ENCODE measurements at regions not wholly inside any gene's neighbourhood (a gene's known extent, or its start where the extent isn't known, plus 50 kb on each side); places are given as distances from the start of the nearest gene placed in this dataset.
"Not testable (repeated sequence)": the region's sequence is repeated elsewhere in the genome, so short reads cannot be mapped to it uniquely, and the experiment has no call there.

- DNase-seq: not testable (repeated sequence)
Observed at GRCh38 chr2:101645886-101646285, 51.6 kb upstream of the MAP4K4 start.

- DNase-seq: no peak
Observed at GRCh38 chr2:101644842-101645383, 52.6 kb upstream of the MAP4K4 start.

DNA sequence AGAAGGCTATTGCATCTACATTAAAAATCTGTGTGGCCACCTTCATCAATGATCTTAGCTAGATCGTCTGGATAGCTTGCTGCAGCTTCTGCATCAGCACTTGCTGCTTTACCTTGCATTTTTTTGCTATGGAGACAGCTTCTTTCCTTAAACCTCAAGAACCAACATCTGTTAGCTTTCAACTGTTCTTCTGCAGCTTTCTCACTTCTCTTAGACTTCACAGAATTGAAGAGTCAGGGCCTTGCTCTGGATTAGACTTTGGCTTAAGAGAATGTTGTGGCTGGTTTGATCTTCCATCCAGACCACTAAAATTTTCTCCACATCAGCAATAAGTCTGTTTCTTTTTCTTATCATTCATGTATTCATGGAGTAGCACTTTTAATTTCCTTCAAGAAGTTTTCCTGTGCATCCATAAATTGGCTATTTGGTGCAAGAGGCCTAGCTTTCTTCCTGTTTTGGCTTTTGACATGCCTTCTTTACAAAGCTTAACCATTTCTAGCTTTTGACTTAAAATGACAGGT lies 54.4 kb upstream of the MAP4K4 start:
- no peak for DNase-seq

- no peak for DNase-seq
Observed at GRCh38 chr2:101638817-101639605, 58.5 kb upstream of the MAP4K4 start.

- no peak for DNase-seq
Observed at GRCh38 chr2:101638181-101638711, 59.3 kb upstream of the MAP4K4 start.

DNA sequence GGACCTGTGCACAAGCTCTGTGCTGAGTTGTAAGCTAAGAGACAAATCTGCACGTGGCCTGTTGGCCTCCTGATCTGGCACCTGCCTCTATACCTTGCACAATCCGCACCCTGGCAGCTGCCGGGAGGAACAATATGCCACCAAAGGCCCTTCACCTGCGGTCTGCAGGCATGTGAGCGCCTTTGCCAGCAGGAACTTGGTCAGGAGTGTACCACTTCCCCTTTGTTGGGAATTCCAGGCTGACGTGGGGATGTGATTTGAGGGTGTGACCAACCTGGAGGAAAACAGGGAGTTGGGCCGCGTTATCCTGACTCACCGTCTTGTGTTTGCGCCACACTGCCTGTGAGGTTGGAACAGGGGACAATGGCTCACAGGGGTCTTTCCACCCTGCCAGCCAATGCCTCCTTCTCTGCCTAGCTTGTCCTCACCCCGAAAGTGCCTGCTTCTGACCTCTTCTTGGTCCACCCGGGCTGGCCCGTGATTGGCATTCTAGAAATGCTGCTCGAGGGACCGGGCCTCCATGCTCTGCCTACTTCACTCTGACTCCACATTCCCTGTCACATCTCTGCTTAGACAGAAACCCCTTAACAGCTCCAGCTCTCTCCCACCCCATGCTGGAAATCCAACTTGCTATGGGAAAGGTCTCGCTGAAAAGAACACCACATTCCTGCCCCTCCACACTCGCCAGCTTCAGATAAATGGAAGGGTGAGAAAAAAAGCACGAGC lies 67.1 kb upstream of the MAP4K4 start:
- DNase-seq: no peak

DNA sequence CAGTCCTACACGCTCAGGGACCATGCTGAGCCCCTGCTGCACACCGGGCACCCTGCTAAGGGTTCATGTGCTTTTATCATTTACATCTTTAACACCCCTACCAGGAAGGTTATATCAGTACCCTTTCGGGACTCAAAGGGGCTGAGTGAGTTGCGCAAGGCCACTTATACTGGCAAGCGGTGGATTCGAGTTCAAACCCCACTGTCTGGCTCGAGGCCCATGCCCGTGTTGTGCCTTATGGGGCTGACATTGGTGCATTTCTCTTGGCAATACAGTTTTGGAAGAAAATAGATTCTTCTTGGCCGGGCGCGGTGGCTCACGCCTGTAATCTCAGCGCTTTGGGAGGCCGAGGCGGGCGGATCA lies 69.5 kb upstream of the MAP4K4 start:
- DNase-seq: no peak

DNA sequence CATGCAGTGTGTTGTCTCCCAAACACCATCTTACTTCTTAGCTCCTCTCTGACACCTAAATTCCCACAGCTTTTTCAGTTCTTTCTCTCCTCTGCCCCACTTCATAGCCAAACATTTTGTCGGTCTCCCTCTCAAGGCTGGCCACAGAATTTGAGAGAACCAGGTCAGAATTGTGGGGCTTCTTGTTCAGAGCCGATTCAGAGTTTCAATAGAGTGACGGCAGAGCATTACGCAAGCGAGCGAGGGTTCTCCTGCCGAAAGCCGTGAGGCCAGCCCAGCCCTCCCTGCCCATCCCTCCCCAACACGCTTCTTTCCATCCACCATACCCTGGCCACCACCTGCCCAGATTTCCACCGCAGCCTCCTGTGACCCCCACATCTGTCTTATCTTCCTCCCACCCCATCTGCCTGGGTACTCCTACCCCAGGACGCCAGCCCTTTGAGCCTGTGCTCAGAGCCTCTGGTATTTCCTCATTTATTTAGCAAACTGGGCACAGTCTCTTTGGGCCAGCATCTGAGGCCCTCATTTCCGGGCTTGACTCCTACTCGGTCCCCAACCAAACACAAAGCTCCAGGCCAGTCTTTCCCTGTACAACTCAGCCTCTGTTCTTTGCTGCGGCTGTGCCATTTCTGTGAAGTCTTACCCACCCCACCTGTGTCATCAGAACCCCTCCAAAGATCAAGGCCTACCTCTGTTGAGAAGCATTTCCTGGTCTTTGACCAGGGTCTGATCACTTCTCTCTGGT lies 70.0 kb upstream of the MAP4K4 start:
- DNase-seq: no peak

GRCh38 chr2:101625814-101626213 lies 71.7 kb upstream of the MAP4K4 start:
- not testable (repeated sequence) for DNase-seq

GRCh38 chr2:101625387-101625786 lies 72.1 kb upstream of the MAP4K4 start:
- DNase-seq: no peak

GRCh38 chr2:101624706-101625332 lies 72.7 kb upstream of the MAP4K4 start:
- DNase-seq: no peak

GRCh38 chr2:101623031-101623521 lies 74.4 kb upstream of the MAP4K4 start:
- no peak for DNase-seq

- DNase-seq: no peak
Observed at GRCh38 chr2:101622210-101623030, 75.1 kb upstream of the MAP4K4 start.

GRCh38 chr2:101619191-101619591 lies 78.3 kb upstream of the MAP4K4 start:
- no peak for DNase-seq

DNA sequence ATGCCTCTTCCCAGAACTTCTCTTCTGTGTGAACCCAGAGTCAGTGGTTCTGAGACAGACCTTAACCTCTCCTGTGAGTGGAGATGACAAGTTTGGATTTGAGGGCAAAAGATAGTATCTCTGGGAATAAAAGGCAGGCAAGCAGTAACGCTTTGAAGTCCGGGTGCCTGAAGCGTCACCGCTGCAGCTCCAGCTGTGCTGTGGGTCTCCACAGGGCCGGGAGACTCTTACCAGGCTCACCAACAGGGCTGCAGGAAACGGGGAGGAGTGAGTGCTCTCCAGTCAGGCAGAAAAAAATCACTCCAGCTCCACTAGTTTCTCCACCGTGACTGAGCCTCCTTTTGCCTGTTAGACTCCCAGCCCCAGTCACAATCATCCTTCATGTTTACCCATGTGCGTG lies 79.7 kb upstream of the MAP4K4 start:
- no peak for DNase-seq

DNA sequence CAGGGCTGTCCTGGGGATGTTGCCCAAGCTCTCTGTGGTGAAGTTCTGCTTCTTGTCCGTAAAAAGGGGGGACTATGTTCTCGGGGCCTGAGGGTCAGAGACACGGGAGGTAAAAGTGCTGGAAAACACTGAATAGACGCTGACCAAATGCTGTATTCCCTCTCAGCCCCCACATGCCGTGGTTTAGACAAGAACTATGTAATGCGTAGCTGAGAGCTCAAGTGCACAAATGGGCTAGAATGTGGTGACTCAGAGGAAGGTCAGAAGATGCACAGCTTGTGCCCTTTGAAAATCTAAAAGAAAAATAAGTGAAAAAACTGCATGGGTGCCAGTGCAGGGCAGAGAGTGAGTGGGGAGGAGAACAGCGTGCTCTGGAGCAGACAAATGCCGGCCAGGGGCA lies 80.3 kb upstream of the MAP4K4 start:
- DNase-seq: no peak

- DNase-seq: no peak
Observed at GRCh38 chr2:101614127-101614759, 83.3 kb upstream of the MAP4K4 start.

DNA sequence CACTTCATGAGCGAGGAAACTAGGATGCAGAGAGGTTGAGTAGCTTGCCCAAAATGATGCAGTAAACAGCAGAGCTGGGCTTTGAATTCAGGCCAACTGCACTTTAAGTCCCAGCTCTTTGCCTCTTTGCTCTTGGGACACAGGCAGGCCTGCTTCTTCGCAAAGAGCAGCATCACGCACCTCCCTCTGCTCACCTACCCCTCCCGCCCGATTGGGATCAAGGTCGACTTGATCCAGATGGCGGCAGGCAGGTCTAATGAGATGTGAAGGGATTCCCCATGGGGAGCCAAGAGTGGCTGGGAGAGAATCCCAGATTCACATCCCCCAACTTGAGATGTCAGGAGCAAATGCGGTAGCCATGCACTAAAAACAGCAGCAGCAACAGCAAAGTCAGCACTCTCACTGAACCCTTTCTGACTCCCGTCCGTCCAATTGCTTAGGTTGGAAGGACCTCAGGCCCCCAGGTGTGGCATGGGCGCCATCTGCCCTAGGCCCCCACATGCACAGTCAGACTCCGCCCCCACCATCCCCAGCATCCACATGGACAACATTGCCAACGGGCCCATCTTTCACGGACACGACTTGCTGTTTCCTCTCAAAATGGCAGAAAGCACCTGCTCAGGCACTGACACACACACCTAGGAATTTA lies 84.3 kb upstream of the MAP4K4 start:
- DNase-seq: no peak

- DNase-seq: no peak
Observed at GRCh38 chr2:101612019-101612418, 85.5 kb upstream of the MAP4K4 start.

All from occipital lobe (tissue), 1 donor.